Fibroblast of lung (primary cell): ENCODE measurements at regions not wholly inside any gene's neighbourhood (a gene's known extent, or its start where the extent isn't known, plus 50 kb on each side); places are given as distances from the start of the nearest gene placed in this dataset.

ENCODE experiments used
- DNase-seq, 2 donors: peaks; one replicate each; pipeline versions ENCODE4 v3.0.0 to v3.0.0-alpha.2; 2010; ENCODE audit warnings: low read depth in 2 of 2
- H2AFZ ChIP-seq: 2 replicates; pipeline ENCODE4 v1.5.1; 2012; ENCODE audit warnings: low read length, control low read depth, inconsistent platforms
- H3K27ac ChIP-seq: 2 replicates; pipeline ENCODE4 v1.5.1; 2011; ENCODE audit warnings: low read length, control low read depth; ENCODE audit not compliant: insufficient read depth
- H3K27me3 ChIP-seq: 2 replicates; pipeline ENCODE4 v1.5.1; 2011; ENCODE audit warnings: mild to moderate bottlenecking, low read length; ENCODE audit not compliant: control insufficient read depth, insufficient read depth
- H3K36me3 ChIP-seq: 2 replicates; pipeline ENCODE4 v1.5.1; 2011; ENCODE audit warnings: low read length; ENCODE audit not compliant: control insufficient read depth, insufficient read depth
- H3K4me1 ChIP-seq: 2 replicates; pipeline ENCODE4 v1.5.1; 2011; ENCODE audit warnings: low read length; ENCODE audit not compliant: control insufficient read depth, insufficient read depth; ENCODE audit errors: extremely low read depth
- H3K4me2 ChIP-seq: 2 replicates; pipeline ENCODE4 v1.5.1; 2011; ENCODE audit warnings: low read length, control low read depth; ENCODE audit not compliant: insufficient read depth; ENCODE audit errors: extremely low read depth
- H3K4me3 ChIP-seq, 4 experiments: fragments of 200-600 bp in 1 of 4; sonication (generic) in 1 of 4; replicated peaks in 1 of 4; 2 replicates each; pipeline ENCODE4 v1.5.1; 2011 to 2016; ENCODE audit warnings: low read length in 4 of 4, low read depth in 3 of 4, mild to moderate bottlenecking in 3 of 4, control low read depth in 2 of 4, inconsistent platforms in 1 of 4, mixed read lengths in 1 of 4; ENCODE audit not compliant: insufficient read depth in 1 of 4; ENCODE audit errors: control extremely low read depth in 1 of 4
- H3K79me2 ChIP-seq: 2 replicates; pipeline ENCODE4 v1.5.1; 2012; ENCODE audit warnings: mild to moderate bottlenecking, low read length, inconsistent platforms; ENCODE audit not compliant: control insufficient read depth, insufficient read depth
- H3K9ac ChIP-seq: 2 replicates; pipeline ENCODE4 v1.5.1; 2011; ENCODE audit warnings: mild to moderate bottlenecking, low read length, control low read depth; ENCODE audit not compliant: insufficient read depth
- H3K9me3 ChIP-seq: 2 replicates; pipeline ENCODE4 v1.5.1; 2012; ENCODE audit warnings: low read depth, low read length; ENCODE audit not compliant: control insufficient read depth, insufficient read depth
- H4K20me1 ChIP-seq: 2 replicates; pipeline ENCODE4 v1.5.1; 2011; ENCODE audit warnings: low read length; ENCODE audit not compliant: control insufficient read depth, insufficient read depth; ENCODE audit errors: extremely low read depth
- CTCF ChIP-seq, 2 donors: IDR thresholded peaks in 1 of 2; conservative IDR thresholded peaks in 1 of 2; 1 replicate in 1 of 2; 2 replicates in 1 of 2; pipeline ENCODE4 v1.5.1; 2011 to 2012; ENCODE audit warnings: low read length in 2 of 2, control low read depth in 1 of 2, inconsistent platforms in 1 of 2, low read depth in 1 of 2, mild to moderate bottlenecking in 1 of 2
- EZH2 ChIP-seq: IDR thresholded peaks from 2 replicates; pipeline ENCODE4 v1.5.1; 2012; ENCODE audit warnings: low read length, control low read depth, mild to moderate bottlenecking; ENCODE audit errors: missing control alignments

GRCh38 chr13:79126706-79127105 lies 279.3 kb downstream of the RBM26 start:
- no peak for TF ChIP-seq EZH2
- TF ChIP-seq CTCF (conservative IDR thresholded peaks at IDR 0.05 in 1 of 2, IDR thresholded peaks at IDR 0.05 in 1 of 2; ENCODE audit: low read depth in 1 of 2, low read length in 2 of 2), result no peak
- no peak for DNase-seq
- Histone ChIP-seq H3K27ac (no peak overlapping the region), H3K9ac (no peak overlapping the region), H3K27me3 (no peaks in the 10 kb centered on the region), H3K36me3 (no peaks in the 10 kb centered on the region), H3K4me3 (no peak overlapping the region), H3K9me3 (no peaks in the 10 kb centered on the region), H2AFZ (no peak overlapping the region), H3K4me1 (no peaks in the 10 kb centered on the region), H3K4me2 (no peak overlapping the region), H3K79me2 (no peaks in the 10 kb centered on the region), H4K20me1 (no peaks in the 10 kb centered on the region)

GRCh38 chr13:79124183-79124582 lies 281.9 kb downstream of the RBM26 start:
- H4K20me1 ChIP-seq, result no peaks in the 10 kb centered on the region
- no peaks in the 10 kb centered on the region for H3K36me3 ChIP-seq
- no peak for TF ChIP-seq EZH2
- TF ChIP-seq CTCF (conservative IDR thresholded peaks at IDR 0.05 in 1 of 2, IDR thresholded peaks at IDR 0.05 in 1 of 2; ENCODE audit: low read depth in 1 of 2, low read length in 2 of 2), result no peak
- H3K4me1 ChIP-seq, result no peaks in the 10 kb centered on the region
- H3K27me3 ChIP-seq, result no peaks in the 10 kb centered on the region
- no peaks in the 10 kb centered on the region for H3K79me2 ChIP-seq
- no peak overlapping the region for H3K9ac ChIP-seq
- H3K27ac ChIP-seq, result no peak overlapping the region
- H3K4me2 ChIP-seq, result no peak overlapping the region
- H3K9me3 ChIP-seq, result no peaks in the 10 kb centered on the region
- no peak overlapping the region for H2AFZ ChIP-seq
- no peak overlapping the region for H3K4me3 ChIP-seq
- no peak for DNase-seq

GRCh38 chr13:79121286-79121685 lies 284.8 kb downstream of the RBM26 start:
- Histone ChIP-seq H3K27ac (no peak overlapping the region), H3K4me2 (no peak overlapping the region), H3K27me3 (no peaks in the 10 kb centered on the region), H4K20me1 (no peaks in the 10 kb centered on the region), H3K79me2 (no peaks in the 10 kb centered on the region), H3K36me3 (no peaks in the 10 kb centered on the region), H3K4me1 (no peaks in the 10 kb centered on the region), H3K9ac (no peak overlapping the region), H2AFZ (no peak overlapping the region), H3K9me3 (no peaks in the 10 kb centered on the region), H3K4me3 (no peak overlapping the region)
- DNase-seq, result no peak
- no peak for TF ChIP-seq EZH2
- no peak for TF ChIP-seq CTCF (conservative IDR thresholded peaks at IDR 0.05 in 1 of 2, IDR thresholded peaks at IDR 0.05 in 1 of 2; ENCODE audit: low read depth in 1 of 2, low read length in 2 of 2)
